ENCODE measurements at regions not wholly inside any gene's neighbourhood (a gene's known extent, or its start where the extent isn't known, plus 50 kb on each side); places are given as distances from the start of the nearest gene placed in this dataset.

DNA sequence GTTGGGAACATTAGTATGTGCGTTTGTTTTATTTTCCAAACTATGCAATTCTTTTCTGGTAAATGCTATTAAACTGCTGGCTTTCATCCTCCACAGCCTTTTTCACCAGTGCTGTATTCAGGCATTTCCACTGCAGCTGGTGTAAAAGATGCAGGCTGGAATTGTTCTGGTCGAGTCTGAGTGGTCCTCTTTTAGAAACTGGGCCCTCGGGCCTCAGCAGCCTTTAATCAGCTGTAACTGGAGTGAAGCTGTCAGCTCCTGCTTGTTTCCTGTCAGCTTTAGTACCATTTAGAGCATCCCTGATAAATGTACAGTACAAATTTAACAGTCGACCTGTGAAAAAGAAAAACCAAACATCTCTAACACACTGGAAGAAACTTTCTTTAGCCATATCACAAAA lies 979.6 kb downstream of the TFAP2A start:
- no peak for ATAC-seq

DNA sequence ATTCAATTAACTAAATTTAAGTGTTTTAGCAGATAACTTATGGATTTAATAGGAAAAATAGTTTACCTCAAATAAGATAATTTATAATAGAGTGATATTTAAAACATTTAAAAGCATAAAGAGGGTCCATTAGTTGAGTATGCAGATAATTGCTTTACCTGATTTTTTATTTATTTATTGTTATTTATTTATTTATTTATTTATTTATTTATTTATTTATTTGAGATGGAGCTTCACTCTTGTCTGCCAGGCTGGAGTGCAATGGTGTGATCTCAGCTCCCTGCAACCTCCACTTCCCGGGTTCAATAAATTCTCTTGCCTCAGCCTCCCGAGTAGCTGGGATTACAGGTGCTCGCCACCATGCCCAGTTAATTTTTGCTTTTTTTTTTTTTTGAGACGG lies 982.9 kb downstream of the TFAP2A start:
- ATAC-seq = no peak

DNA sequence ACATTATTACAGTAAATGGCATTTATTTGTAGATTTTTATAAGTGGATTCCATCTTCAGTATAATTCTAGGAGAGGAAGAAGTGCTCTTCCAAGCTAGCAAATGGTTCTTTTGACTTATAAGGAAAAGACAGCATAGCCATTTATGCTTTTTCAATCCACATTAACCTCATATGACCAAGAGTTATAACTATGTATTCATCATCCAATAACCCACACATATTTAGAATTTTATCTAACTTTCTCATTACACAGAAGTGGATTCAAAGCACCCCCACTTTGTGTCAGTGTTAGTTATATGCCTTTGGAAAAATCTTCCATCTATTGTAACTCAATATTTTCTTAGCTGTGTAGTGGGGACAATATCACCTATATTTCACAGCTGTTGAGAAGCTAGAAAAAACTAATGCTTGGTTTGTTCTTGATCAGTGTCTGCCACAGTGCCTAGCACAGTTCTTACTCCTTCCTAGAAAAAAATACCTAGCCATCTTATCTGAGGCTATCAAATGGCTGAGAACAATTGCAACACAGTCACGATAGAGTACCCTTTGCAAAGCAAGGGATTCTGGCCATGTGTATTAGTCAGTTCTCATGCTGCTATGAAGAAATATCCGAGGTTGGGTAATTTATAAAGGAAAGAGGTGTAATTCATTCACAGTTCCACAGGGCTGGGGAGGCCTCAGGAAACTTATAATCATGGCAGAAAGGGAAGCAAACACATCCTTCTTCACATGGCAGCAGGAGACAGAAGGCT lies 986.3 kb downstream of the TFAP2A start:
- no peak for ATAC-seq

DNA sequence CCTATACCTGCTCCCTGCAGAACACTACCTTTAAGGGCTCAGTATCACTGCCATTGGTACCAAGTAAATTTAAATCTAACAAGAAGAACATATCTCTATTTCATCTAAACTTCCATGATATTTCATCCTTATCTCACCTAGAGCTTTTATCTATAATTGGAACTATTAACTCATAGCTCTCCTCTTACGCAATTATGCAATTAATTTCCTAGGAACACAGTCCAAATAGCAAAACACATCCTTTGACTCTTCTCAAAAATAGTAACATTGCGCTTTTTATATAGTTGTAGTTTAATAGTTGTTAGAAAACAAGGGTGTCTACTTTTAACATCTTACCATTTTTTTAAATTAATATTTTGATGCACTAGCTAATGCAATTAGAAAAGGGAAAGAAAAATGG lies 986.8 kb upstream of the SLC35B3 start:
- ATAC-seq = no peak

DNA sequence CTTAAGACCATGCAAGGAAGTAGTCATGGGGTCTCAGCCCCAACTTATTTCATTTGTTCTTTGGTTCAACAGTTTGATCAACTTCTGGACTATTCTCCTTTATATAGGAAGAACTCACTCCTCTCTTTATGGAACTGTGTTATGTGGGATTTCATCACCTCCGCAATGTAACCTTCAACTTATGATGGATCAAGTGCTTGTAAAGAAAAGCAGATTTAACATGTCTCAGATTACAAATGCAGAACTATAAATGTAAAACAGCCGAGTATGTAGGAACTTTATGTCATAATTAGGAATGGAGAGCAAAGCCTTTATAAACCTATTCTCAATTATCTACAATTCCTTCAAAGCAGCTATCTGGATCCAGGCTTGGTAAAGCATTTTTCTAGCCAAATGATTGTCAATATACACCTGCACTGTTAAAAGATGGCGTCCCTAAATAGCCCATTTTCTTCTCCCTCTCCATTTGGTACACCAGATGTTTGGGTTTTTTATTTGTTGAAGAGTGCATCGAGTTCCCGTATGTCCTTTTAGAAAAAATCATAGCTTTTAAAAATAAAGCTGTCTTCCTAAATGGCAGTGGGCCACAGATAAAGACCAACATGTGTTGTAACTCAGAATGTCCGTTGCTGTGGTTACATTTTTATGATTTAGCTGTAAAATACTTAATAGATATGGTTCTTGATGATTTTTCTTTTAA lies 985.1 kb upstream of the SLC35B3 start:
- no peak for ATAC-seq

DNA sequence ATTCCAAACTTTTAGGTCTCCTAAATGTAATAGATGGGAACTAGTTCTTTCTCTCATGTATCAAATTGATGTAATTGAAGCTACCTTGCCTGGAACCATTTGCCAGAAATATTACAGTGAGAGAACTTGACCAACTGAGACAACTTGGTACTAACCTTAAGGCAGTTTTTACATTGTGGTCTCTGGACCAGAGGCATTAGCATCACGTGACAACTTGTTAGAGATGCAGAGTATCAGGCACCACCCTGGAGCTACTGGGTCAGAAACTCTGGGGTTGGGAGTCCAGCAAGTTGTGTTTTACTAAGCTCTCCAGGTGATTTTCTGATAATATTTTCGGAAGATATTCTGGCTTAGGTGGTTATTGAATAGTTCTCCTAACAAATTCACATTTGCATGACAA lies 982.1 kb upstream of the SLC35B3 start:
- no peak for ATAC-seq

DNA sequence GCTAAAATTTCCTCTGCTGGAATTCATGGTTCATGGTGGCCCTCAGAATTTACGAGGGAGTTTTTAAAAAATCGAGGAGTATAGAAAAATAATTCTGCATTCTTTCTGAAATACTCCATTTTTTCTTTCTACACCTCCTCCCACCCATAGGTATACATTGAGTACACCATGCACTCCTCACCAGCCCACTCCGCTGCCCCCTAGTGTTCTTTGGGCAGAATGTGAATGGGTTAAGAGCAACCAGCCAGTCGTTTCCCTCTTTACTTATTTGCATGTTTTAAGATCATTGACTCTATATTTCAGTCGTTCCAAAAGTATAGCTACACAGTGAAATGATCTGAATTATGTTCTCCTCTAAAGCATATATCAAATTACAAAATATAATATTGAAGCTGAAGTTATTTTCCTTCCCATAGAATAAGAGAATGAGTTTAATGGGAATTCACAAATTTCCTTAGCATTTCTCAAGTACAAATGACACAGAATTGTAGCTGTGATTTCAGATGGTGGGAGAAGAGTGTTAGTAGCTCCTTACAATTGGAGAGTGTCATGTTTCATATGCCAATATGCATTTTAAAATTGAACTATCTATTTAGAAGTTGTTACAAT lies 977.7 kb upstream of the SLC35B3 start:
- no peak for ATAC-seq

DNA sequence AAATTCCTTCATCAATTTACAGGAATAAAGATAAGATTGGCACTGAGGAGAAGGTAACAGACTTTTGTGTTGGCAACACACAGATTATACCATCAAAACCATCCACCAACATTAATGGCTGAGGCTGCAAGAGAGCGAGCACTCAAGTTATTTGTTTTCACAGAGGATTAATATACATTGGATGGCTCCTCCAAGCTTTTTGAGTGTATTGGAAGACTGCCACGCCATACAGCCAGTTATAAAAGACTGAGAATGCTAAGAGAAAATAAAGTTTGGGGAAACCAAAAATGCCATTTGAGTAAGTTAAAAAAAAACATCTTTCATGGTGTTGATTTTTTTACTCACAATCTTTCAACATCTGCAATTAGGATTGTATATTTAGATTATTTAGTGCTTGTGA lies 973.8 kb upstream of the SLC35B3 start:
- no peak for ATAC-seq

DNA sequence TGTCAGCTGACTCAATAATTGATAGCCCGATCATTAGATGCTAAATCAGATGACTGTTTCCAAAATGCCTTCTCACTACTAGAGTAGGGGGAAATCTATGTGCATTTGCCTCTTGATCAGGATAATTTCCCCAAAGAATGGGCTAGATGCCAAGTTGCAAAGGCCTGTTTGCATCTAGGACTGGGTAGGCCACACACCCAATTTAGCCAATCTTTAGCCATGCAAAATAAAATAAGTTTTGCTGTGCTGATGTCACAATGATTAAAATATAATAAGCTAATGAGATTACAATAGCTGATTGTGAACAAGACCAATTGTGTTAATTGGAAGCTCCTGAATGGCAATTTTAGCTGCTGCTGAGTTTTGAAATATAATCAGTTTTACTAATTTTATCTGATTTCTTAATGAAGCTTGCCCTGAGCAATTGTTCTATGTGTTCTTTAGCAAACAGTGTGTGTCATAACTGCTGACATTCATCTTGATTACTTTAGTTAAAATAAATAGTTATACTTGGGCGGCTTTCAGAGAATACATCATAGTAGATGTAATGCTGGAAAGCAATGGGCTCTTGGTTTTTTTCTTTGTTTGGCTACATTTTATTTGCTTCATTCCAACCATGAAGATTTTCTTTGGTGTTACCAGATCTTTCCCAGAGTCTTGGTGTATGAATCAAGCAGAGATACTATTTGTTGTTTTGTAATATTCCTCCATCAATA lies 973.2 kb upstream of the SLC35B3 start:
- ATAC-seq = no peak

DNA sequence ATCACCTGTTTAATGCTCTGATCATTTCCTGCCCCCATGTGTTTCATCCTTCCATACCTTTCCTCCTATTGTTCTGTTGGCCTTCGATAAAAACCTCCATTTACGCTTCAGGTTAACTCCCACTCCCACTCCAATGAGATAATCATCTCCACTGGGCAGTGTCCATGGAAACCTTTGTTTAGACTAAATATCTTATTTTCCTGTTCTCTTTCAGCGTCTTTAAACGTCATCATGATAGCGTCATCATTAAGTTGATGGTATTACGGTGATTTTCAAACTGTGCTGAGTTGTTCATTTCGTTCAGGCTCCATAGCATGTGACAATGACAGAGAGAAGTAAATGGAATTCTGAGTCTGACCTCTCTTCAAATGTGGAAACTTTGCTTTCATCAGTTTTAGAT lies 970.5 kb upstream of the SLC35B3 start:
- ATAC-seq = no peak

DNA sequence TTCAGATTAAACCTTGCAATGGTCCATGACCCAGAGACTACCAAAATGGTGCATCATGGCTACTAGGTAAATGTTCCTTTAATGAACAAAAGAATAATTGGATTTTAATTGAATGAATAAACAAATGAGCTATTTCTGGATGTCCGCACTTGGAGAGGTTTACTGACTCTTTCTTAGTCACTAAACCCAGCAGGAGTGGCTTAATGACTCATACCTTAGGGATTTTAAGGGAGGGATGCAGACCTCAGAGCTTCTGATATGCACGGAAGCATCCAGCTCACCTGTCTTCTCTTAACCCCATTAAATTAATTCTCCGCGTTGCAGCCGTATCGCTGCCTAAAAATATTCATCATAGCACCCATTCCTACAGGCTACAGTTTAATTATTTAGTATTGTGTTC lies 970.0 kb upstream of the SLC35B3 start:
- no peak for ATAC-seq

DNA sequence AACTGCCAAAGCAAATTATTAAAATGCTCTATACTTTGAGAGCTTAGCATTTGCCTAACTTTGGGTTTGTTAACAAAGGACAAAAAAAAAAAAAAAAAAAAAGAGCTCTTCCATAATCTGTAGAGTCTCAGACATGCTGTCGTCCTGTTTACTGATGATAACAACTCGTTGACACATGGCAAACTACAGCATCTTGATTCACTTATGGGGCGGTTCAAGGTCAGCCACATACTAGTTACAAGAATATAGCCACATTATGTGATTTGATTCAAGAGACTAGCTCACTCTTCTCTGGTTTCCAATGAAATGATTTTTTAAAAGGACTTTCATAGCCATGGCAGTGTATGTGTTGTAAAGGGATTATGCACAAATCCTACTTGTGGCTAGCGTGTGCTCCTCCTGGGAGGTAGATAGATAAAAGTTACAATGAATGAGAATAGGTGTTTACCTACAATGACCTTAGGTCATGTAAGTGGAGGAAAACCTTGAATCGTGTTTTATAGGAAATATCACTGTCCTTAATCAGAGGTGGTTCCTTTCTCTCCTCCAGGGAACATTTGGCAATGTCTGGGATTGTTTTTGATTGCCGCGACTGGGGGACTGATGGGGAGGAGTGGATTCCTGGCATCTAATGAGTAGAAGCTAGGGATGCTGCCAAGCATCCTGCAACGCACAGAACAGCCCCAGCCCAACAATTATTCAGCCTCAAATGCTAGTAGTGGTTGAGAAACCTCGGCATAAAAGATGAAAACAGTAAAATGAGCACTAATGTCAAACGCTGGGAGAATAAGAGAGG lies 969.2 kb upstream of the SLC35B3 start:
- ATAC-seq = no peak

DNA sequence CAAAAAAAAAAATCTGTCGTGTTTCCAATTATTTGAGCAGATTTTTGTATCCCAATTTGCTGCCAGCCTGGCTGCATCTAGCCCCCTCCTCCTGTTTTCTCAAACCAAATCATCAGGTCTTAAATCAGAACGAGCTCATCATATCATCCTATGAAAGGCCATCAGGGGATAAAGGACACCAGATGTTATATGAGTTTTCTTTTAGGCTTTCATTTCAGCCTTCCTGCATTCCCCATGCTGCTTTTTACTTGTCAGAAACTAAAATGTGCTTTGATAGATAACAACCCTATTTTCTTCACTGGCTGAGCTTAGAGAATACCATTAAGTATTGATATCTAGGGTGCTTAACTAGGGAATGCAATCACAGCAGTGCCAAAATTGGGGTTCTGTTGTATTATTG lies 968.4 kb upstream of the SLC35B3 start:
- no peak for ATAC-seq

DNA sequence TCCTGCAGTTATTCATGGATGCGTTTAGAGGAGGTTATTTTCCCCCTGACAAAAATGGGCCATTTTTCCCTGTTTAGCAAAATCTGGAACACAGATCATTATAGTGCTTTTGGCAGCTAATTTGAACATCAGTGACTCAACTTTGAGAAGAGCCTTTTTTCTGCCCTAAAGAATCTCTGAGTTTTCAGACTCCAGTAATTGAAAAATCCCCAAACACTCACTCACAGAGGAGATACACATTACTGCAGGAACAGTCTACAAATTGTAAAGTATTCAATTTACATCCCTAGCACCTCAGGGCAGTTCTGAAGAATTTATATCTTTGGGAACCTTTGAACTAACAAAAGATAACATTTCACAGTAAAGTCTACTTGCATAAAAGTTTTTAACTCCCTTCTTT lies 966.6 kb upstream of the SLC35B3 start:
- ATAC-seq = no peak

DNA sequence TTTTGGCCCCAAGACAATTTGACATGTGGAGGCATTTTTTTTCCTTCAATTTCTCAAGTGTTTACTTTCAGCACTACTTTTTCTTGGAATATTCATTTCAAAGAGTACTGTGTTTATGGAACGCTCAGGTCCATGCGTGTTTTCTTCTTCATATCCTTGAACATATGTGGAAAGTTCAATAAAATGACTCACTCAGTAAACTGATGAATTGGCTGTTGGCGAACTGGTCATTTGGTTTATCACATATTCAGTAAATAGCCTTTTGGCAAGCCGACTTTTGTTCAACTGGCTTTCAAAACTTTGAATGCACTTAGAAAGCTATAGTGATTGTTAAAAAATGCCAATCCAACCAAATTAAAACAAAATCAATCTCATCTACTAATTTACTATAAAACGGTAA lies 964.6 kb upstream of the SLC35B3 start:
- ATAC-seq = no peak

DNA sequence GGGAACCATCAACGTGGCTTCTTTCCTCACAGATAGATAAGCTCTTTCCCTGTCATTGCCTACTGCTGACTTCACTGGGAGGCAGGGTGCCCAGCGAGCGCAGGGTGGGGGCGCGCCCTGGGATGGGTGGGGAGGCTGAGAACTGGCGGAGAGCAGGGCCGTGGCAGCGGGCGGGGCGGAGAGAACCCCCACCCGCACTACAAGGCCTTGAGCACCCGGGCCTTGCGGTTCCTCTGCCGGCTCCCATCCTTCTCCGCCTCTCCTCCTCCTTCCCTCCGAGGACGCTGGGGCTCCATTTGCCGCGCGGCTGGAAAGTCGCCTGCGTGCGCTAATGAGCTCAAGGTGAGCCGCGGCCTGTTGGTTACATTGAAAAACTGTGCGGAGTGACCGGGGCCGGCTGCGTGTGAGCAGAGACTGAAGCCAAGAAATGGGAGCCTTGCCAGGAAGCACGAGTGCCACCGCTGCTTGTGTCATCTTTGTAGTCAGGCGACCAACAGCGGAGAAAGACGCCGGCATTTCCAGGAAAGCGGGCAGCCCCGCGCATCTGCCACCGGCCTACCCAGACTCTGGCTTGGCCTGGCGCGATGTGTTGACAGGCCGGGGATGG lies 963.5 kb upstream of the SLC35B3 start:
- no peak for ATAC-seq

DNA sequence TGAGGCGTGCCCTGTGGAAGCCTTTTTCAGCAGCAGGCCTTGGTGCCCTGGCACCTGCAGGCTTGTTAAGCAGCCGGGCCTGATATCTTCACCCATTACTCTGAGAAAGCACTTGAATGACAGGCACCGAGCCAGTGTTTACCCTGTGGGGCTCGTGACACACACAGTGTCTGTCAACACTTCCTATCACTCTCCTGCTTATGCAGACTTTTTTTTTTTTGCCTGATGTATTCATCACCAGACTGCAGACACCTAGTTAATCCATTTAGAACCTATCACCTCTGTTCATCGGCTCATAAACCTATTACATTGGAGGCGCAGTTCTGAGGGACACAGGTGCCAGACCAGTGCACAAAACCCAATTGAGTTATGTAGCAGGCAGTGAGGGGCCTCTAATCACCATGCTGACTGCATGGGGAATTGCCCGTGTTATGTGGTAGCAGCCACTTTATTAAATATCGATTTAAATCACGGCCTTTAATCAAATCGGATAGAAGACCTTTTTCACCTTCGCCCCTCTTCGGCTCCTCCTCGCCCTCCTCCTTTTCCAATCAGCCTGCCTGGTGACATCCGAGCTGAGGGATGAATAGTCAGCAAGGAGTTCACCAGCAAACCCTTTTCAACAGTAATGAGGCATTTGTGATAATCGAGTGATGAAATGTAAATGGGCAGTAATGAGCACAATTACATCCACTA lies 962.9 kb upstream of the SLC35B3 start:
- no peak for ATAC-seq

DNA sequence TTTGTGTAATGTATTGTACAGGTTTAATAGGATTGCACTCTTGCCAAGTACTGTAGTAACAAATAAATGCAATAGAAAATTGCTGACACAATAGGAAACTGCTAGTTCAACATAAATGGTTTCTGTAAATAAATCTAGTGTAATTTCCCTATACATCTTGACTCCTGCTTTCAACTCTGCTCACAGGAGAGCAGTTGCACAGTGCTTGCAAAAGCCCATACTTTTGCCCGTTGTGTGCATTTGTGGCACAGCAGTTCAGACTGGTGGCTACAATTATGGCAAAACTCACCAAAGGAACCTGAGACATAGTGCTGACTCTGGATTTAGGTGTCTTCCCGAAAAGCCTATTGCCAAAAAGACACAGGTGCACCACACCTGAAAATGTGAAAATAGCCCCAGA lies 953.3 kb upstream of the SLC35B3 start:
- no peak for ATAC-seq

DNA sequence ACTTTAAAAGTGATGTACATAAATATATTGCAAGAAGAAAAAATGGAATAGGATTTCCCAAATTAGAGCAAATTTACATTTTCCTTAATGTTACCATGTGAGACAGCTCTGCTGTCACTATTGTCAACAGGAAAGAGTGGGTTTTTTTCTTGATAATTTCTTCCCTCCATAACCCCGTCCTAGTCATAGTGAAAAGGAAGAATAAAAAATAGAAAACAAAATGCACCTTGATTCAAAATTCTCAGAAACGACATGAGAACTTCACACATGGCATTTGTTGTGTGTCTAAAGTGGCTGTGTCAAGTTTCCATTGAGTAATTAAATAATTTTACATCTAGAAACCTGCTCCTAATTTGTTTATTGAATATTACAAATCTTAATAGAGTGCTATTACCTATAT lies 945.2 kb upstream of the SLC35B3 start:
- no peak for ATAC-seq

DNA sequence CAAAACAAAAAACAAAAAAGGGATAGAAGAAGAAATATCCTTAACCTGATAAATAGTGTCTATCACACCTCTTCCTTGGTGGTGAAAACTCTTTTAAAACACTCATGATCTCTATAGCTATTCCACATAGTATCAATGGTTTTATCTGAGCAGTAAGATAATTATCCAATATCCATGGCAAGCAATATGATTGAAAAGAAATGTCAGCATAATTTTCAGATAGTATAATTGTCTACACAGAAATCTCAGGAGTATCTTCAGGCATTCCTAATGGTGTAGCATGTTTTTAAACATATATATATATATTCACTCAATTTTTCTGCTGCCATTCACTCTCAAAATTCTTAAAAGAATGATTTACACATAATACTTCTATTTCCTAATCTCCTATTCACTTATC lies 938.0 kb upstream of the SLC35B3 start:
- no peak for ATAC-seq

DNA sequence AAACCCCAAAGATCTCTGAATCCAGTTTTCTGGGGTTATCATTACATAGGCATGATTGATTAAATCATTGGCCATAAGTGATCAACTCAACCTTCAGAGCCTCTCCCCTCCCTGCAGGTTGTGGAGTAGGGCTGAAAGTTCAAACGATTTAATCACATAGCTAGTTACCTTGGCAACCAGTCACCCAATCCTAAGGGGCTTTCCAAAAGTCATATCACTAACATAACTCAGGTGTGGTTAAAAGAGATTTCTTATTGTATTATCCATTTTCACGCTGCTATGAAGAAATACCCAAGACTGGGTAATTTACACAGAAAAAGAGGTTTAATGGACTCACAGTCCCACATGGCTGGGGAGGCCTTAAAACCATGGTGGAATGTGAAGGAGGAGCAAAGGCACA lies 935.1 kb upstream of the SLC35B3 start:
- ATAC-seq = no peak

DNA sequence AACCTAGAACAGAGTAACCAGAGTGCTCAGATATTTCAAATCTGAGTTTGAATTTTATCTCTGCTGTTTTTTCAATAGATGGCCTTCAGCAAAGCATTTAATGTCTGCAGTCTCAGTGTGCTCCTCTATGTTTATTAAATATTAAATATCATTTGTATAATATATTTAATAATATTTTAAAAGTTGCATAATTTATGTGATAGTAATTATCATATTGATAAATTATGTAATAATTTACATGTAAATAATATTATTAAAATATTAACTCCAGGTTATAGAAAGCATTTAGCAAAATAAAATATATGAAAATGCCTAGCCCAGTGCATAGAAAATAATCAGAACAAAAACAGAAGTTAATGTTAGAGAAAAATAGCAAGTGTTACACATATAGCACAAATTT lies 930.0 kb upstream of the SLC35B3 start:
- ATAC-seq = no peak
